ENCODE measurements at regions not wholly inside any gene's neighbourhood (a gene's known extent, or its start where the extent isn't known, plus 50 kb on each side); places are given as distances from the start of the nearest gene placed in this dataset.

DNA sequence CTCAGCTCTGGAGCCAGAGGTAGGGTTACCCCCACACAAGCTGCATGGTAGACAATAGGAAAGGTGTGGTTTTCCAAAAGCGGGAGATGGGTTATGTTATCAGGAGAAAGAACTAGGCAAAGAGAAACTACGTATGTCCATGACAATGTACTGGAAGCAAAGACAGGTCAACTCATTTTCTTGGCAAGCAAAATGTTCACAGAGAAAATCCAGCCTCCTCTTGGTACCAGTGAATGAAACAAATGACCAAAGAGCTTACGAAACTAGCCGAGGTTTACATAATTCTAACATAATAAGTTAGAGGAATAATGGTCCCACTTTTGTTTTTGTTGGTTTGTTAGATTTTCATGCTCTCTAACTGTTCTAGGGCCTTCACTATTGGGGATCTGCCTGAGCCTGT, 338.1 kb upstream of the TGFBR2 start:
- TF ChIP-seq, protein P1, sequence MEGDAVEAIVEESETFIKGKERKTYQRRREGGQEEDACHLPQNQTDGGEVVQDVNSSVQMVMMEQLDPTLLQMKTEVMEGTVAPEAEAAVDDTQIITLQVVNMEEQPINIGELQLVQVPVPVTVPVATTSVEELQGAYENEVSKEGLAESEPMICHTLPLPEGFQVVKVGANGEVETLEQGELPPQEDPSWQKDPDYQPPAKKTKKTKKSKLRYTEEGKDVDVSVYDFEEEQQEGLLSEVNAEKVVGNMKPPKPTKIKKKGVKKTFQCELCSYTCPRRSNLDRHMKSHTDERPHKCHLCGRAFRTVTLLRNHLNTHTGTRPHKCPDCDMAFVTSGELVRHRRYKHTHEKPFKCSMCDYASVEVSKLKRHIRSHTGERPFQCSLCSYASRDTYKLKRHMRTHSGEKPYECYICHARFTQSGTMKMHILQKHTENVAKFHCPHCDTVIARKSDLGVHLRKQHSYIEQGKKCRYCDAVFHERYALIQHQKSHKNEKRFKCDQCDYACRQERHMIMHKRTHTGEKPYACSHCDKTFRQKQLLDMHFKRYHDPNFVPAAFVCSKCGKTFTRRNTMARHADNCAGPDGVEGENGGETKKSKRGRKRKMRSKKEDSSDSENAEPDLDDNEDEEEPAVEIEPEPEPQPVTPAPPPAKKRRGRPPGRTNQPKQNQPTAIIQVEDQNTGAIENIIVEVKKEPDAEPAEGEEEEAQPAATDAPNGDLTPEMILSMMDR (IDR thresholded peaks at IDR 0.05) = no peak
- TF ChIP-seq POLR2A (IDR thresholded peaks at IDR 0.05) = no peak

Measured in Peyer's patch (tissue), 4 donors.